NOMO-1 (cell line): ENCODE measurements at regions not wholly inside any gene's neighbourhood (a gene's known extent, or its start where the extent isn't known, plus 50 kb on each side); places are given as distances from the start of the nearest gene placed in this dataset.
"Not testable (repeated sequence)": the region's sequence is repeated elsewhere in the genome, so short reads cannot be mapped to it uniquely, and the experiment has no call there.

ENCODE experiments used
- DNase-seq, 2 experiments: peaks; one replicate each; lab custom pipeline; 2025; ENCODE audit not compliant: unreplicated experiment in 2 of 2; lab: John Stamatoyannopoulos, UW

- no peak for DNase-seq
Observed at GRCh38 chr15:46879032-46879770, 838.1 kb upstream of the SEMA6D start.

- no peak for DNase-seq
Observed at GRCh38 chr15:46880791-46881190, 836.5 kb upstream of the SEMA6D start.

GRCh38 chr15:46892621-46893160, 824.6 kb upstream of the SEMA6D start:
- DNase-seq: no peak

- no peak for DNase-seq
Observed at GRCh38 chr15:46894644-46895043, 822.7 kb upstream of the SEMA6D start.

- DNase-seq: no peak
Observed at GRCh38 chr15:46897266-46897665, 820.0 kb upstream of the SEMA6D start.

- DNase-seq: no peak
Observed at GRCh38 chr15:46901001-46901400, 816.3 kb upstream of the SEMA6D start.

- no peak for DNase-seq
Observed at GRCh38 chr15:46917721-46918252, 799.5 kb upstream of the SEMA6D start.

GRCh38 chr15:46918462-46919140, 798.7 kb upstream of the SEMA6D start:
- DNase-seq: no peak

- DNase-seq: no peak
Observed at GRCh38 chr15:46921891-46922290, 795.4 kb upstream of the SEMA6D start.

GRCh38 chr15:46930426-46930825, 786.9 kb upstream of the SEMA6D start:
- no peak for DNase-seq

- DNase-seq: no peak
Observed at GRCh38 chr15:46933332-46933731, 784.0 kb upstream of the SEMA6D start.

- no peak for DNase-seq
Observed at GRCh38 chr15:46934851-46935250, 782.5 kb upstream of the SEMA6D start.

GRCh38 chr15:46938169-46938568, 779.1 kb upstream of the SEMA6D start:
- DNase-seq: no peak

- DNase-seq: no peak
Observed at GRCh38 chr15:46941241-46941640, 776.1 kb upstream of the SEMA6D start.

- DNase-seq: no peak
Observed at GRCh38 chr15:46946953-46947352, 770.4 kb upstream of the SEMA6D start.

GRCh38 chr15:46955576-46955975, 761.7 kb upstream of the SEMA6D start:
- DNase-seq: no peak

GRCh38 chr15:46956456-46956855, 760.8 kb upstream of the SEMA6D start:
- DNase-seq: no peak

GRCh38 chr15:46956881-46957280, 760.4 kb upstream of the SEMA6D start:
- no peak for DNase-seq

GRCh38 chr15:46960581-46960980, 756.7 kb upstream of the SEMA6D start:
- no peak for DNase-seq

- no peak for DNase-seq
Observed at GRCh38 chr15:46961795-46962194, 755.5 kb upstream of the SEMA6D start.

GRCh38 chr15:46988055-46988454, 729.2 kb upstream of the SEMA6D start:
- DNase-seq: not testable (repeated sequence)

- DNase-seq: no peak
Observed at GRCh38 chr15:46996359-46996758, 720.9 kb upstream of the SEMA6D start.
